MM.1S (cell line): ENCODE measurements at regions not wholly inside any gene's neighbourhood (a gene's known extent, or its start where the extent isn't known, plus 50 kb on each side); places are given as distances from the start of the nearest gene placed in this dataset.
"Not testable (repeated sequence)": the region's sequence is repeated elsewhere in the genome, so short reads cannot be mapped to it uniquely, and the experiment has no call there.

ENCODE experiments used
- DNase-seq: peaks from one replicate; pipeline ENCODE4 v3.0.0-alpha.2; 2015
- H2AFZ ChIP-seq: fragments of 300-600 bp; sonication (generic); 2 replicates; pipeline ENCODE4 v1.6.0; 2016; ENCODE audit warnings: antibody characterized with exemption, low read length
- H3F3A ChIP-seq: fragments of 300-600 bp; sonication (generic); 2 replicates; pipeline ENCODE4 v1.6.1; 2016; ENCODE audit warnings: mild to moderate bottlenecking, antibody characterized with exemption, low read length, moderate library complexity, mixed read lengths; ENCODE audit not compliant: insufficient read depth
- H3K27ac ChIP-seq: fragments of 300-600 bp; sonication (generic); 2 replicates; pipeline ENCODE4 v1.5.1; 2016; ENCODE audit warnings: mild to moderate bottlenecking, low read length
- H3K27me3 ChIP-seq: fragments of 300-600 bp; sonication (generic); replicated peaks from 2 replicates; pipeline ENCODE4 v1.6.0; 2016; ENCODE audit warnings: low read length; ENCODE audit not compliant: insufficient read depth
- H3K36me3 ChIP-seq: fragments of 300-600 bp; sonication (generic); replicated peaks from 2 replicates; pipeline ENCODE4 v1.6.1; 2016; ENCODE audit warnings: mild to moderate bottlenecking, low read length, mixed read lengths; ENCODE audit not compliant: insufficient read depth
- H3K4me1 ChIP-seq: fragments of 300-600 bp; sonication (generic); 2 replicates; pipeline ENCODE4 v1.6.1; 2016; ENCODE audit warnings: low read length, mixed read lengths
- H3K4me2 ChIP-seq: fragments of 300-600 bp; sonication (generic); 2 replicates; pipeline ENCODE4 v1.6.0; 2016; ENCODE audit warnings: low read depth, low read length
- H3K4me3 ChIP-seq: fragments of 300-600 bp; sonication (generic); 2 replicates; pipeline ENCODE4 v1.5.1; 2016; ENCODE audit warnings: low read length, mixed read lengths
- H3K79me2 ChIP-seq: fragments of 300-600 bp; sonication (generic); 2 replicates; pipeline ENCODE4 v1.6.1; 2016; ENCODE audit warnings: mixed run types, low read length, mixed read lengths
- H3K9ac ChIP-seq: fragments of 300-600 bp; sonication (generic); 2 replicates; pipeline ENCODE4 v1.6.1; 2016; ENCODE audit warnings: low read length, mixed read lengths
- H3K9me2 ChIP-seq: fragments of 300-600 bp; sonication (generic); replicated peaks from 2 replicates; pipeline ENCODE4 v1.6.1; 2016; ENCODE audit warnings: mild to moderate bottlenecking, low read length, mixed read lengths; ENCODE audit not compliant: insufficient read depth
- H3K9me3 ChIP-seq: fragments of 300-600 bp; sonication (generic); replicated peaks from 2 replicates; pipeline ENCODE4 v1.6.1; 2016; ENCODE audit warnings: mild to moderate bottlenecking, low read length, mixed read lengths; ENCODE audit not compliant: insufficient read depth
- H4K20me1 ChIP-seq: fragments of 300-600 bp; sonication (generic); 2 replicates; pipeline ENCODE4 v1.6.1; 2016; ENCODE audit warnings: mild to moderate bottlenecking, low read length, moderate library complexity, mixed read lengths; ENCODE audit not compliant: insufficient read depth

DNA sequence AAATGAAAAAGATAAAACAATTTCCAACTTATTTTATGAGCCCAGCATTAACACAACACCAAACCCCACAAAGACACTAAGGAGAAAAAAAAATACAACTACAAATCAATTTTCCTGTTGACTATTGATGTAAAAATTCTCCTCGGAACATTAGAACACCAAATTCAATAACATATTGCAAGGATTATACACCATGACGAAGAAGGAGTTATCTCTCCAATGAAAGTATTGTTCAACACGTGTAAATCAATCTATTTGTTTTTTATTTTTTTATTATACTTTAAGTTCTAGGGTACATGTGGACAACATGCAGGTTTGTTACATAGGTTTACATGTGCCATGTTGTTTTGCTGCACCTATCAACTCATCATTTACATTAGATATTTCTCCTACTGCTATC is 1632.3 kb downstream of the SPATA31A7 start:
- not testable (repeated sequence) for H3K9me3 ChIP-seq, H3K4me2 ChIP-seq, H3K4me3 ChIP-seq, H3K36me3 ChIP-seq, H3F3A ChIP-seq, H3K79me2 ChIP-seq, H3K27ac ChIP-seq, H3K9ac ChIP-seq, H3K9me2 ChIP-seq, H3K27me3 ChIP-seq, H4K20me1 ChIP-seq, H3K4me1 ChIP-seq, DNase-seq, H2AFZ ChIP-seq

DNA sequence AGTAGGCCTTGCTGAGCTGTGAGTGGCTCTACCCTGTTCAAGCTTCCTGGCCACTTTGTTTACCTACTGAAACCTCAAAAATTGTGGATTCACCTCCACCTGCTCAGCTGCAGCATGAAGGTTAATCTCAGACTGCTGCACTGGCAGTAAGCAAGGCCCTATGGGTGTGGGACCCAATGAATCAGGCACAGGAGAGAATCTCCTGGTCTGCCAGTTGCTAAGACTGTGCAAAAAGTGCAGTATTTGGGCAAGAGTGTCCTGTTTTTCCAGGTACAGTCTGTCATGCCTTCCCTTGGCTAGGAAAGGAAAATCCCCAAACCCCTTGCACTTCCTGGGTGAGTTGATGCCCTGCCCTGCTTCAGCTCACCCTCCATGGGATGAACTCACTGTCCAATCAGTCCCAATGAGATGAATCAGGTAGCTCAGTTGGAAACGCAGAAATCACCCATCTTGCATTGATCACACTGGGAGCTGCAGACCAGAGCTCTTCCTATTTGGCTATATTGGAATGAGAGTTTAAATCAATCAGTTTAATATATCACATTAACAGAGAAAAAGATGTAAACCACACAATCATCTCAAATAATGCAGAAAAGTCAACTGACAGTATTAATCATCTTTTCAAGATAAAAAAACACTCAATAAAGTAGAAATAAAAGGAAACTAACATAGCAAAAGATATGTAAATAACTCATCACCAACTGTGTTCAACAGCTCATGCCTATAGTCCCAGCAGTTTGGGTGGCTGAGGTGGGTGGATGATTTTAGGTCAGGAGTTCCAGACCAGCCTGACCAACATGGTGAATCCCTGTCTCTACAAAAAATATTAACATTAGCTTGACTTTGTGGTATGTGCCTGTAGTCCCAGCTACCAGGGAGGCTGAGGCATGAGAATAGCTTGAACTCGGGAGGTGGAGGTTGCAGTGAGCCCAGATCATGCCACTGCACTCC is 1638.4 kb downstream of the SPATA31A7 start:
- not testable (repeated sequence) for H3K36me3 ChIP-seq

DNA sequence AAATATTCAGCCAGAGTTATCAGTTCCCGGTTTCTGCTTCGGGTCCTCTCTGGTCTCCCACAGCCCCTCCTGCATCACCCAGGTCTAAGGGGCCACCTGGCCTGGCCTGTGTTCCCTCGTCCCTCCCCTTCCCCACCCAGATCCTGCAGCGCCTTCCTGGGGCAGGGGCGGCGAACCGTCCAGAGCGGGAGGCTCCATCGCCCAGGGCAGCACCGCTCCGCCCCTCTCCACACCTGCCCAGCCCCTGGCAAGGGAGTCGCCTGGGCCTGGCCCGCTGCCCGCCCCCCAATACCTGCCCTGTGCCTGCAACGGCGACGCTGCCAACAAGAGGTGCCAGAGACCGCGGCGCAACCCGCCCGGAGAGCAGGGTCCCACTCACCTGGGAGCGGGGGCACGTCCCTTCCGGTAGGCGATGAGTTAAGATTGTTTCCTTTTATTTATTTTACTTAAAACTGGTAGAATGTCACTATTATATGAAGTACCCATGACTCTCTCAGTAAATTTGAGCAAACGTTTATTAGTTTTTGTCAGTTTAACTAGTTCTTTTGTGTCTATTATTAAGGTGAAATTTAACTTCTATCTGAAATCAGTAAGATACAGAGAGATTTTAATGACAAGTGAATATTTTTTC is 1641.1 kb downstream of the SPATA31A7 start:
- H3K36me3 ChIP-seq, H3K79me2 ChIP-seq, H3K9ac ChIP-seq, H3K4me2 ChIP-seq, H4K20me1 ChIP-seq, H3K9me3 ChIP-seq, H3K27me3 ChIP-seq, H3K27ac ChIP-seq, DNase-seq, H3K4me1 ChIP-seq, H3K4me3 ChIP-seq, H3F3A ChIP-seq, H2AFZ ChIP-seq, H3K9me2 ChIP-seq: not testable (repeated sequence)

More for the DNA sequence above, 1638.4 kb downstream of the SPATA31A7 start:
- not testable (repeated sequence) for H3F3A ChIP-seq, H3K4me2 ChIP-seq, H2AFZ ChIP-seq, H3K9ac ChIP-seq, H3K9me2 ChIP-seq, DNase-seq, H3K27me3 ChIP-seq, H3K27ac ChIP-seq, H3K9me3 ChIP-seq, H3K4me3 ChIP-seq, H4K20me1 ChIP-seq, H3K4me1 ChIP-seq, H3K79me2 ChIP-seq

DNA sequence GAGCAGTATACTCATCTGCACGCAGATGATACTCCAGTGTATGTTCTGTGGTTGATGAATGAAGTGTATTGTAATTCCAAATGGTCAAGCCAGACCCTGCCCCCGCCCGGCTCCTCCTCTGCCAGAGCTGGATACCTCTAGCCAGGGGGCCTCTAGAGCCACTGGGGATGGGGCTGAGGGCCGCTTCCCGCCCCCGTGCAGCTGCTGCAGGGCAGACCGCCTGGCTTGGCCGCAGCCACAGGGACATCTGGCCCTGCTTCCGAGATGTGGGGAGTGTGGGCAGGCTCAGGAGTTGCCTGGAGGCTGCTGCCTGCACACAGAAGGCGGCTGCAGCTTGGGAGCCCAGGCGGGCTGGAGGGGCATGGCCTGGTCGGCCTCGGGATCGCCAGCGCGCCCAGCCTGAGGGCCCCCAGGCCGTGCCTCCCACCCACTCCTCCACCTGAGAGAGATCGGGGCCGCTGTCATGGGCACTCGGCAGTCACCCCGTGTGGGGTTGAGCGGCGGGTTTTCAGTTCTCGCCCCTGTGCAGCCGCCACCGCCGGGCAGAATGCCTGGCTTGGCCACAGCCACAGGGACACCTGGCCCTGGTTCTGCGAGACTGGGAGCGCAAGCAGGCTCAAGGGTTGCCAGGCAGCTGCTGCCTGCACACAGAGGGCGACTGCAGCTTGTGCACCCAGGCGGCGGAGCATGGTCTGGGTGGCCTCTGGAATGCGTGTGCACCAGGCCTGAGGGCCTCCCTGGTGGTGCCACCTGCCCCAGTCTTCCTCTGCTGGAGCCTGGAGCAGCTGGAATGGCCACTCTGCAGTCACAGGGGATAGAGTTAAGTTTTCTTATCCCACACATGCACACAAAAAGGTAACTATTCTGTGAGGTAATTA is 1643.7 kb downstream of the SPATA31A7 start:
- H4K20me1 ChIP-seq = not testable (repeated sequence)

GRCh38 chr9:62837254-62837911 is 1647.5 kb downstream of the SPATA31A7 start:
- H3K79me2 ChIP-seq, H2AFZ ChIP-seq, H3K27me3 ChIP-seq, H3K4me1 ChIP-seq, H4K20me1 ChIP-seq, H3K36me3 ChIP-seq, H3F3A ChIP-seq, H3K9me3 ChIP-seq, H3K9me2 ChIP-seq: not testable (repeated sequence)
- Histone ChIP-seq H3K4me3 (peak overlapping the region; percentile 53), H3K9ac (peak overlapping the region; percentile 52; the same call in 1 of the 2 replicates), H3K27ac (peak overlapping the region; percentile 72; the same call in 1 of the 2 replicates), H3K4me2 (peak overlapping the region; percentile 67; the same call in 1 of the 2 replicates)
- peak; percentile 27 for DNase-seq

More for the DNA sequence above, 1643.7 kb downstream of the SPATA31A7 start:
- H2AFZ ChIP-seq, H3K36me3 ChIP-seq, H3K27me3 ChIP-seq, H3K27ac ChIP-seq, H3K9me3 ChIP-seq, H3K79me2 ChIP-seq, H3K4me3 ChIP-seq, DNase-seq, H3K9me2 ChIP-seq, H3K9ac ChIP-seq, H3K4me1 ChIP-seq, H3F3A ChIP-seq, H3K4me2 ChIP-seq: not testable (repeated sequence)

GRCh38 chr9:62838024-62838718 is 1648.3 kb downstream of the SPATA31A7 start:
- not testable (repeated sequence) for H3K9me2 ChIP-seq, H3K79me2 ChIP-seq, H3K27me3 ChIP-seq, H3K9me3 ChIP-seq, H3K36me3 ChIP-seq, H3F3A ChIP-seq, H4K20me1 ChIP-seq, H3K4me1 ChIP-seq
- Histone ChIP-seq H3K9ac (peak overlapping the region; percentile 52; the same call in 1 of the 2 replicates), H3K4me3 (peak overlapping the region; percentile 53), H3K4me2 (peak overlapping the region; percentile 67; the same call in 1 of the 2 replicates), H2AFZ (peak overlapping the region; percentile 41), H3K27ac (peak overlapping the region; percentile 72; the same call in 1 of the 2 replicates)
- DNase-seq = peak; percentile 97

DNA sequence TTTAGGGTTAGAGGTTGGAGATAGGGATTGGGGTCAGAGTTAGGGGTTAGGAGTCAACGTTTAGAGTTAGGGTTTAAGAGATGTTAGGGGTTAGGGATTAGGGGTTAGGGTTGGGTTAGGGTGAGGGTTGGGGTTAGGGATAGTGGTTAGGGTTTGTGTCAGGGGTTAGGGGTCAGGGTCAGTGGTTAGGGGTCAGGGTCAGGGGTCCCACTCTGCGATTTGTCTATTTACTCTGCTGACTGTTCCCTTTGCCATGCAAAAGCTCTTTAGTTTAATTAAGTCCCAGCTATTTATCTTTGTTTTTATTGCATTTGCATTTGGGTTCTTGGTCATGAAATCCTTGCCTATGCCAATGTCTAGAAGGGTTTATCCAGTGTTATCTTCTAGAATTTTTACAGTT is 1649.3 kb downstream of the SPATA31A7 start:
- H3K4me2 ChIP-seq, H3K27me3 ChIP-seq: not testable (repeated sequence)

More for the DNA sequence above, 1649.3 kb downstream of the SPATA31A7 start:
- not testable (repeated sequence) for DNase-seq, H3K79me2 ChIP-seq, H3K4me1 ChIP-seq, H3K36me3 ChIP-seq, H3K4me3 ChIP-seq, H2AFZ ChIP-seq, H3K9ac ChIP-seq, H3K9me3 ChIP-seq, H3F3A ChIP-seq, H3K9me2 ChIP-seq, H3K27ac ChIP-seq, H4K20me1 ChIP-seq
